IMR-90 (cell line): ENCODE measurements at regions not wholly inside any gene's neighbourhood (a gene's known extent, or its start where the extent isn't known, plus 50 kb on each side); places are given as distances from the start of the nearest gene placed in this dataset.

ENCODE experiments used
- ATAC-seq: fragments of 200-7000 bp; cut with Tn5 transposase; 2 replicates; pipeline ENCODE4 v1.9.1; 2020; ENCODE audit warnings: low read depth, mild to moderate bottlenecking, moderate library complexity
- BruUV-seq: library from RNA; stranded (reverse); fragments of 400-500 nt; replicated peaks from 2 replicates; lab custom pipeline; 2021; lab: Mats Ljungman, UMichigan
- CTCF ChIA-PET: fragments of 300-600 bp; formaldehyde crosslinking; extraction: SDS; loops from one replicate; lab custom pipeline; 2021; ENCODE audit warnings: antibody characterized with exemption; lab: Yijun Ruan, JAX
- POLR2A ChIA-PET: fragments of 300-600 bp; sonication (Branson Sonifier 250); formaldehyde crosslinking; loops from one replicate; lab custom pipeline; 2022; ENCODE audit warnings: antibody characterized with exemption; ENCODE audit not compliant: unreplicated experiment; lab: Charles Lee
- DNase-seq: peaks from one replicate; pipeline ENCODE4 v3.0.0; 2013
- H2AFZ ChIP-seq: replicated peaks from 2 replicates; pipeline ENCODE3; 2013; ENCODE audit warnings: low read length, mild to moderate bottlenecking; ENCODE audit not compliant: poor library complexity
- H2AK5ac ChIP-seq: 2 replicates; pipeline ENCODE4 v1.6.1; 2013; ENCODE audit warnings: low read depth, low read length, inconsistent platforms
- H2AK9ac ChIP-seq: replicated peaks from 2 replicates; pipeline ENCODE3; 2013; ENCODE audit warnings: mild to moderate bottlenecking, low read depth, low read length, moderate library complexity; ENCODE audit not compliant: poor library complexity
- H2BK120ac ChIP-seq: 2 replicates; pipeline ENCODE4 v1.6.1; 2013; ENCODE audit warnings: low read depth, low read length, inconsistent platforms
- H2BK15ac ChIP-seq: 3 replicates; pipeline ENCODE4 v1.6.1; 2013; ENCODE audit warnings: low read depth, low read length, inconsistent platforms
- H2BK20ac ChIP-seq: 2 replicates; pipeline ENCODE4 v1.6.1; 2013; ENCODE audit warnings: low read depth, mild to moderate bottlenecking, inconsistent platforms, low read length, moderate library complexity
- H2BK5ac ChIP-seq: 2 replicates; pipeline ENCODE4 v1.6.1; 2013; ENCODE audit warnings: mild to moderate bottlenecking, low read depth, low read length, inconsistent platforms; ENCODE audit not compliant: poor library complexity, severe bottlenecking
- H3K14ac ChIP-seq: replicated peaks from 2 replicates; pipeline ENCODE4 v1.6.1; 2013; ENCODE audit warnings: low read depth, low read length, inconsistent platforms
- H3K18ac ChIP-seq: 2 replicates; pipeline ENCODE4 v1.6.1; 2013; ENCODE audit warnings: low read depth, low read length, control low read depth
- H3K23ac ChIP-seq: 2 replicates; pipeline ENCODE4 v1.6.1; 2013; ENCODE audit warnings: low read depth, low read length, inconsistent platforms
- H3K27ac ChIP-seq: 2 replicates; pipeline ENCODE4 v1.5.1; 2013; ENCODE audit warnings: mild to moderate bottlenecking, control low read depth, low read length; ENCODE audit not compliant: insufficient read depth
- H3K27me3 ChIP-seq: 2 replicates; pipeline ENCODE4 v1.6.1; 2013; ENCODE audit warnings: low read length; ENCODE audit not compliant: control insufficient read depth, insufficient read depth
- H3K36me3 ChIP-seq: 2 replicates; pipeline ENCODE4 v1.6.1; 2013; ENCODE audit warnings: low read length, mixed read lengths; ENCODE audit not compliant: control insufficient read depth, insufficient read depth
- H3K4ac ChIP-seq: 2 replicates; pipeline ENCODE4 v1.6.1; 2013; ENCODE audit warnings: low read depth, low read length, inconsistent platforms
- H3K4me1 ChIP-seq: 2 replicates; pipeline ENCODE4 v1.6.1; 2013; ENCODE audit warnings: low read length, mixed read lengths; ENCODE audit not compliant: control insufficient read depth, insufficient read depth
- H3K4me2 ChIP-seq: 2 replicates; pipeline ENCODE4 v1.6.1; 2013; ENCODE audit warnings: low read depth, mild to moderate bottlenecking, control low read depth, low read length, moderate library complexity
- H3K4me3 ChIP-seq: 2 replicates; pipeline ENCODE4 v1.5.1; 2013; ENCODE audit warnings: low read depth, mild to moderate bottlenecking, control low read depth, low read length, moderate library complexity; ENCODE audit not compliant: insufficient read depth
- H3K56ac ChIP-seq: 2 replicates; pipeline ENCODE4 v1.6.1; 2013; ENCODE audit warnings: low read length, inconsistent platforms; ENCODE audit not compliant: insufficient read depth; ENCODE audit errors: extremely low read depth
- H3K79me1 ChIP-seq, 2 experiments: 2 replicates each; pipeline ENCODE4 v1.6.1; 2013; ENCODE audit warnings: low read length in 2 of 2, inconsistent platforms in 1 of 2, low read depth in 1 of 2
- H3K9ac ChIP-seq: 2 replicates; pipeline ENCODE4 v1.6.1; 2013; ENCODE audit warnings: low read depth, low read length, control low read depth
- H3K9me1 ChIP-seq: 2 replicates; pipeline ENCODE4 v1.6.1; 2013; ENCODE audit warnings: low read length, inconsistent platforms; ENCODE audit not compliant: insufficient read depth
- H3K9me3 ChIP-seq: 2 replicates; pipeline ENCODE4 v1.6.1; 2013; ENCODE audit warnings: low read length; ENCODE audit not compliant: control insufficient read depth, insufficient read depth
- H4K20me1 ChIP-seq: 2 replicates; pipeline ENCODE4 v1.6.1; 2013; ENCODE audit warnings: low read length, inconsistent platforms; ENCODE audit not compliant: insufficient read depth
- H4K5ac ChIP-seq: 2 replicates; pipeline ENCODE4 v1.6.1; 2013; ENCODE audit warnings: mild to moderate bottlenecking, low read depth, low read length, control low read depth
- H4K8ac ChIP-seq, 2 experiments: 2 replicates each; pipeline ENCODE4 v1.6.1; 2013; ENCODE audit warnings: low read depth in 2 of 2, low read length in 2 of 2, control low read depth in 1 of 2, inconsistent platforms in 1 of 2
- H4K91ac ChIP-seq: 2 replicates; pipeline ENCODE4 v1.6.1; 2013; ENCODE audit warnings: low read depth, low read length, inconsistent platforms; ENCODE audit not compliant: insufficient read depth
- RCOR1 ChIP-seq: IDR thresholded peaks from 2 replicates; pipeline ENCODE4 v1.6.1; 2012; ENCODE audit warnings: mild to moderate bottlenecking, low read length, improper control_type of control experiment; ENCODE audit not compliant: insufficient replicate concordance
- WGBS, 2 experiments: methylation state at CpG; one replicate each; pipeline versions ENCODE4 v1.1.5 to v1.1.7; 2013; ENCODE audit warnings: missing lambda C conversion rate in 2 of 2; ENCODE audit not compliant: insufficient read length in 1 of 2; ENCODE audit errors: extremely low coverage in 2 of 2; 5-methylcytosine and 5-hydroxymethylcytosine counted together
- dilution Hi-C: fragments of 300-500 bp; cut with HindIII; formaldehyde crosslinking; loops from one replicate; pipeline ENCODE4 v1.14.3; 2018; ENCODE audit warnings: low sequenced_read_pairs; ENCODE audit not compliant: unreplicated experiment
- in situ Hi-C: fragments of 300-500 bp; cut with MboI; formaldehyde crosslinking; loops from 3 replicates; pipeline ENCODE4 v1.14.3; 2019; ENCODE audit warnings: low sequenced_read_pairs, inconsistent platforms, mixed read lengths
- intact Hi-C: fragments of 100-400 bp; cut with micrococcal nuclease; formaldehyde crosslinking; loops from 2 replicates; pipeline ENCODE4 v1.10.0; 2022

DNA sequence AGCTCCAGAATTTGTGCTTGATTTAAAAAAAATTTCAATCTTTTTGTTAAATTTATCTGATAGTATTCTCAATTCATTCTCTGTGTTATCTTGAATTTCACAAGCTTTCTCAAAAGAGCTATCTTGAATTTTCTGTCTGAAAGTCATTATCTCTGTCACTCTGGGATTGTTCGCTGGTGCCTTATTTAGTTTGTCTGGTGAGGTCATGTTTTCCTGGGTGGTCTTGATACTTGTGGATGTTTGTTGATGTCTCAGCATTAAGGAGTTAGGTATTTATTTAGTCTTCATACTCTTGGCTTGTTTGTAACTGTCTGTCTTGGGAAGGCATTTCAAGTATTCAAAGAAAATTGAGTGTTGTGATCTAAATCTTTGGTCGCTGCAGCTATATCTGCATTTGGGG lies 106.3 kb downstream of the TNFSF13B start:
- intact Hi-C loops (no loop called here), dilution Hi-C loops (no loop called here), in situ Hi-C loops (no loop called here)
- Histone ChIP-seq H4K91ac (no peak overlapping the region), H2AK9ac (no peak overlapping the region), H4K8ac (no peak overlapping the region), H3K27me3 (no peaks in the 10 kb centered on the region), H3K4me1 (no peaks in the 10 kb centered on the region), H2BK120ac (no peak overlapping the region), H2AFZ (no peak overlapping the region), H3K79me1 (no peaks in the 10 kb centered on the region), H3K4me3 (no peak overlapping the region), H3K56ac (no peak overlapping the region), H3K23ac (no peak overlapping the region), H3K18ac (no peak overlapping the region), H3K27ac (no peak overlapping the region), H3K4me2 (no peak overlapping the region), H3K9me1 (no peaks in the 10 kb centered on the region), H2BK20ac (no peak overlapping the region), H4K5ac (no peak overlapping the region), H3K36me3 (no peaks in the 10 kb centered on the region), H2BK5ac (no peak overlapping the region), H3K14ac (no peak overlapping the region), H3K4ac (no peak overlapping the region), H2AK5ac (no peak overlapping the region), H3K9ac (no peak overlapping the region), H4K20me1 (no peaks in the 10 kb centered on the region), H2BK15ac (no peak overlapping the region), H3K9me3 (peaks cover 2% of the 10 kb centered on the region; the same call in 1 of the 2 replicates)
- no TSS peak for BruUV-seq
- no peak for TF ChIP-seq RCOR1
- ATAC-seq (no peak), DNase-seq (no peak)
- ChIA-PET CTCF (no interaction called here), POLR2A (no interaction called here)
- no CpG with 5 or more reads among the region's 2 CpGs for WGBS, 2 experiments
